HG03159 (cell line): ENCODE measurements at regions not wholly inside any gene's neighbourhood (a gene's known extent, or its start where the extent isn't known, plus 50 kb on each side); places are given as distances from the start of the nearest gene placed in this dataset.

ENCODE experiments used
- ATAC-seq: cut with Tn5 transposase; IDR thresholded peaks from one replicate; pipeline ENCODE4 v1.9.1; 2021; ENCODE audit warnings: mild to moderate bottlenecking, moderate library complexity; ENCODE audit not compliant: unreplicated experiment

- no peak for ATAC-seq
Observed at GRCh38 chr5:126081209-126081608, 342.0 kb upstream of the GRAMD2B start.

- ATAC-seq, result no peak
Observed at GRCh38 chr5:126093041-126093440, 330.2 kb upstream of the GRAMD2B start.

DNA sequence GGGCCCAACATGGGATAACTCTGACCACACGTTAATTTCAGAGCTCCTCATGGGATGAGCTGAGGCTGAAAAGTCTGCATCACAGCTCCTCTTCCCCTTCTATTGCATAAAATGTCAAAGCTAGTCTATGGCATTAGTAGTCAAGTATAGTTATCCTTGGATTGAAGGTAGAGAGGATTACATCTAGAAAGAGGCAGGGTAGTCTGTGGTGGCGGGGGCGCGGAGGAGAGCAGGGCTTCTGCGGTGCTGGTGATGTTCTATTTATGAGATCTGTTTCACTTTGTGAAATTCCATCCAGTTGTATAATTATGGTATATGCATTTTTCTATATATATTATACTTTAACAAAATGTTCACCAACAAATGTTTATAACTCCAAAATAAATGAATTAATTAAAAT is 329.5 kb upstream of the GRAMD2B start:
- ATAC-seq, result no peak

DNA sequence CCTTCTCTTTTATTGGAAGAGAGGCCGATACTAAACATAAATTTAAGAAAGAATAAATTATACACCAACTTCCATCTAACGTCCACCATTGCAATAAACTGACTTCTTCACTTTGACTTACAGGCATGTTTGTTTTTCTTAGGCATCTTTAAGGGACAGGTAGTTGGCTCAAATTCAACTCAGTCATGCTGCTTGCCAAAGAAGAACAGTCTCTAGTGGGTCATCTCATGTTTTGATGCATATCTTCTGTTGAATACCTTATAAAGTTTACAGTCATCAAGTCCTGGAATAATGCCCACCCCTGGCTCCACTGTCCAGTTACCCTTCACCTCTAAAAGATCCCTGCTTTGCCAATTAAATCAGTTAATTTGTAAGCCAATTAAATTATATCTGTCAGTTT is 328.2 kb upstream of the GRAMD2B start:
- ATAC-seq, result no peak

DNA sequence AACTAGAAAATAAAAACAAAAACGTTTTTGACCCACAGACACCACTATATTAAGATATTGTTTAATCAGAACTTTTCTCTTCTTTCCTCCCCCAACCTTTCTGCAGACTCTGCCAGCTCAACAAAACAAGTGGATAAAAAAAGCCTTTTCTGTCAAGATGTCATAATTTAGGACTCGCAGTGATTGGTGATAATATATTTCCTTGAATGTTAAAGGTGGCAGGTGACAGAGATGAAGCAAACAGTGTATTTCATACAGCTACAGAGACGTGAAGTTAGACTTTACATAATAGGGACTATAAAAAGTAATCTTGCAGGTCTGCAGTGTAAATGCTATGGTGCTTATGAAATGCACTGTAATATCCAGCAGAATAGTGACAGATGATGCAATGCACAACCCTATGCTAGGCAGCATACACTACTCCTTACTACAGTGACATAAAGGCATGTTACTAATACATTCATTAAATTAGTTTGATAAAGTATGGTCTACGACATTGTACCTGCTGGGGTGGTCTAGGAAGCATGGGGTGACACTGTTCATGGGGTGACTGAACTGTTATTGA is 326.7 kb upstream of the GRAMD2B start:
- ATAC-seq, result no peak

GRCh38 chr5:126097876-126098275 is 325.3 kb upstream of the GRAMD2B start:
- no peak for ATAC-seq

DNA sequence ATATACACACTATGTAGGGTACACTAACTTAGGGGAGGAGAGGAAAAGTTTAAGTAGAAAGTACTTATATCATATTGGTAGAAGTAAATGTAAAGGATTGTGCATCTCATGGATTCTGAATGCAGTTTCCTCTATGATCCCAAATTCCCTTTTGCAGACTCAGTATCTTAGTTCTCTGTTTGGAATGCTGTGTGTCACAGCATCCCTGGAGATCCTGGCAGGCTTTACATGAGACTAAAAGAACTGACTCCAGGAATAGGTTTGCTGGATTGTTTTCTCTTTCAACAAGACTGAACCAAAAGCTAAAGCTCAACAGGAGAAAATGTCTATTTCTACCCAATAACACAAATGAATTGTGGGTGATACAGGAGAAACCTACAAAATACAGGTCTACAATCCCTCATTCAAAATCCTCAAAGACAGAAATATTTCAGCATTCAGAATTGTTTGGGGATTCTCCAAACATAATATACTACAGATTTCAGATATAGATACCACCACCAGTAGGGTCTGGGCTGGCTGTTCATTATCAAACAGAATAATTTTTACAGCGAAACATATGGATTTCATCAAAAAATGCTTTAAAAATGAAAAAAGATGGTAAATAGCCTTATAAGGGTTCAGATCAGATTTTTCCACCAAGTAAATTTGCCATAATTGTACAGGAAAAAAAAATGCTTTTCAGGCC is 324.7 kb upstream of the GRAMD2B start:
- ATAC-seq, result no peak

DNA sequence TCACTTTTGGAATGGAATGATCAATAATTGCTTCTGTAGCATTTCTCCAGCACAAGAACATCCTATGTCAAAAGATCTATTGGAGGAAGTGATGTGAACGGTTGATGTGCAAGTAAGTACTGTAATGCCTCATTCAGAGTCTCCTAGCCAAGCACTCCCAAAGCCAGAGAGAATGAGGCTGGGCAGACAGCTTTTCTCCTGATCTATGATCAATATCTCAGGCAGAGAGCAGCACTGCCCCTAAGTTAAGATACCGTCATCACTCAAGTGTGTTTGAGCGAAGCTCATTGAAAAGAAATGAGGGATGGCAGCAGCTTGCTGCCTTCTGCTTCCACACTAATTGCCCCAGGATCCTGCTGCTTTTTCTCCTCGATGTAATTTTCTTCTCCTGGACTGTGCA is 324.1 kb upstream of the GRAMD2B start:
- ATAC-seq, result no peak

GRCh38 chr5:126100767-126101166 is 322.4 kb upstream of the GRAMD2B start:
- no peak for ATAC-seq

- ATAC-seq, result no peak
Observed at GRCh38 chr5:126101901-126102300, 321.3 kb upstream of the GRAMD2B start.

- ATAC-seq, result no peak
Observed at GRCh38 chr5:126103050-126103449, 320.2 kb upstream of the GRAMD2B start.

DNA sequence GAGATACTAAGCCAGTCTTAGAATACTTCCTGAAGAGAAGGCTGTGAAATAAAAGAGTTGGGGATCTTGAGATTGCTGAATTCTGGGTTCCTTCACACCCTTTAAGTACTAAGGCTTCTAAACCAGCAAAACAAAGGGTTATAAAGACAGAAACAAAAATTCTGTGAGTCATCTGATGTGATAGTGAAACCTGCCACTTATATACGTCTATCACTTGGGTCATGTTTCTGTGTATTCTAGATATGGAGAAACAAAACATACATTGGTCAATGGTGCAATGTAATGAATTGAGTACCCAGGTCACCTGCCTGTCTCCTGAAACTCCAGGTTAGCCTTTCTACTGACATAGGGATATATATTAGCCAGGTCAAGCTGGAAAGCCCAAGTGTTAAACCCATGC is 319.3 kb upstream of the GRAMD2B start:
- no peak for ATAC-seq

DNA sequence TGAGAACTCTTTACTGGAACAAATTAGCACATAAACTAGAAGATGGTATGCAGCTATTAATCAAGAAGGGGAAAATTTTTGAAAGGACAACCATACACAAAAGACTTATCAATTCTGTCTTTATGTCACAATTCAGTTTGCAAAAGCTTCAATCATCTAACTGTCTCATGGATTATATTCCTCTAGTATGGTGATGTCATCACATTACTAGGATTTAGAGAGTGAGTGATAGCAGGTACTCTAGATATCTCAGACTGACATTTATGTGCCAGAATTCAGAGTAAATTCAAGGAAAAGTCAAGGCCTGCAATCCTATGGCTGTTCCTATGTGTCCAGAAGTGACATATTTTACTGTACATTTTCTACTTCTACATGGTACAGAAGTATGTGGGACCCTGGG is 318.9 kb upstream of the GRAMD2B start:
- ATAC-seq, result no peak

DNA sequence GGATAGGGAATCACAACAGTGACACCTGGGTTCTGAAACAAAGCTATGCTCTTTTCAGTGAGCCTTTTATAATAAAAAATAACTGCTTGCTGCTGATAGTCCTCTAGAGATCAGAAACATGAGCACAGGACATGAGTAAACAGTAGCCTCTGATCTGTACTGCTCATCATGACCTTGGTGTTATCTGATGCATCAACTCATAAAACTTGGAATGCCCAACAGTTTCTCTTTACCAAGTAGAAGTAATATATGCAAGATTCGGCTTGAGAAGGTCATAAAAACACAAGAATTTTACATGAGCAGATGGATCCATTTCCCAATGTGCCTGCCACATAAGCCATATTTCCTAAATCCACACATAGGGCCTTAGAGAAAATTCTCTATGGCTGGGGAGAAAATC is 318.3 kb upstream of the GRAMD2B start:
- no peak for ATAC-seq

GRCh38 chr5:126106029-126106428 is 317.2 kb upstream of the GRAMD2B start:
- ATAC-seq, result no peak

GRCh38 chr5:126107381-126107780 is 315.8 kb upstream of the GRAMD2B start:
- ATAC-seq, result no peak

DNA sequence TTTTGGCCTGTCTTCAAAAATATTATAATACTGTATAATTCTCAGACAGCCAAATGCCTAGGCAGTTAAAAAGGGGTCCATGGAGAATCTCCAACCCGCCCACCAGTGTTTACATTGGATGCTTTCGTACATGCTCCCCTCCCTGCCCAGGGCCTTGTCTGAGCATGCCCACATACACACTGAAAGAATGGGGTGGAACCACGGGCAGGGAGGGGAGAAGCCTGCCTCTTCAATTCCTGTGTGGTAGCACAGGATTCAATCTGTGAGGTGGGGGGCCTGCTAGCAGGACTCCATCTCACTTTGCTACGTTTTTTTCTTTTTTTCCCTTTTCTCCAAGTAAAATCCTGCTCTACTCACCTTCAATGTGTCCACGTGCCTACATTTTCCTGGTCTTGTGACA is 314.7 kb upstream of the GRAMD2B start:
- no peak for ATAC-seq

DNA sequence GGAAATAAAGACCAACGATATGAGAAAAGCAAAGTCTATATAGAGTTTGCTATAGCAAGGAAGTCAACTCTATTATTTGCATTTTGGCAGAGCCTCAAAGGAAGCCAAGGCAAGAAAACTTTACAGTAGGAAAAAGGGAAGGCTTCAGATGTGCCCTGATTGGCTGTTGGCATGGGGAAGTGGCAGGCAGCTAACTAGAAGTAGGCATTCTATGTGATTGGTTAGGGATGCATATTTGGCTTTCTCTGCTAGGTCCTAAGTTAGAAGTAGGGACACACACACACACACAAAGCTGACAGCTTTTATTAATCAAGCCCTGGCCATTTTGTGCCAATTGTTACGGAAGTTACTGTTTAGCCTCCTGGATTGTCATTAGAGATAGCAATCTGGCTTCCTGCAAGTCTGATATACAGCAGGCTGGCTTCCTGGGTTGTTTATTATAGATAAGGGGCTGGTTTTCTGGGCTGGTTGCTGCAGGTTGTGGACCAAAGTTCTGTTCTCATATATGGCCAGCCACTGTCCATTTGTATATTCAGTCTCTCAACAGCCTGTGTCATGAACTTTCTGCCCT is 308.1 kb upstream of the GRAMD2B start:
- ATAC-seq, result no peak

GRCh38 chr5:126117044-126117443 is 306.2 kb upstream of the GRAMD2B start:
- no peak for ATAC-seq

DNA sequence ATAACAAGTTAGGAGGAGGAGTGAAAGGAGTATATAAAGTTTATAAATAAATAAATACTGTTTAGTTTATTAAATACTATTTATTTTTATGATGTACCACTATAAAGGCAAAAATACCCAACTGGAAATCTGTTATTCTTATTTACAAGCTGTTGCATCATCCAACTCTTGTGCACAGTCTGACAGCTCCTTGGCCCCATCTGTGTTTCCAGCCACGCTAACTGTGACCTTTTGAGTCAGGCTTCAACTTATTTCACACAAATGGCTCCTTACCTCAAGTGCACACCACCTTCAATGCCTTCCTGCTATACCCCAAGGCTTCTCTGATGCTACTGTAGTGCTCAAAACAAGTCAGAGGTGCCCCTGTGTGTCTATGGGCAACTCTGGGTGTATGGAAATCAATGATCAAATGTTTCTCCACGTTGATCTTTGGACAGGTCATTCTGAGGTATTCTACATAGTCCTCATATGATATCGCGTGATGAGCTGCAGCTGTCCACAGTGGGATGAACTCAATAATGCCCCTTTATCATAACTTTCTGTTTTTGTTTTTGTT is 303.2 kb upstream of the GRAMD2B start:
- no peak for ATAC-seq

DNA sequence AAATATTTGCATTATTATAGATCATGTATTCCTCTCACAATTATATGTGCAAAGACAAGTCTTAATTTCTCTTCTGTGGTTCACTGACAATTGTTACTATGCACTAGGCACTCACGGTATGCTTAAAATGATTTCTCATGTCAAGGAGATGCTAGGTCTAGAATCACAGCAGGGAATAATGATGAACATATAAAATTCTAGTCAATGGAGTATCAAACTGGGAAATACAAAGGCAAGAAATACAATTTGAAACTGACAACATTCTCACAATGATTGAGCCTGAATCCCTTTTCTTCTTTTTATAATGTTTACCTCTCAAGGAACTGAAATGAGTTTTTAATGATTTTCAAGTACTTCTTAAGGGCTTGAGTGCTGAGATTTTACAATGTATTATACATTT is 302.3 kb upstream of the GRAMD2B start:
- no peak for ATAC-seq

DNA sequence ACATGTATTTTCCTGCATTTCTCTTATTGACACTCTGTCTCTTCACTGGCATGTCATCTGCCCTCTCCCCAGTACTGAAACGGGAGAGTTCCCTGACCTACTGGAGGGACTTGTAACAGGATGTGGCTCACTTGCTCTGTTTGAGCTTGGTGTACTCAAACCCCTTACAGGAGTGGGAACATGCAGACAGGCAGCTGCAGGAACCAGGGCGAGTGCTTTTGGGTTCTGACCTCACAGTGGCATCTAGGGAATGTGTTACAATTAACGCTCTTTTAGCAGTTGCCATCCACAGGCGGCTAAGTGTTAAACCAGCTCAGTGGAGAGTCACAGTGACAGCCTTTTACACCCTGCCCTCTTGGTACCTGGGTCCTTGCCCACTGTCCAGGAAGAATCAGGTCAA is 300.3 kb upstream of the GRAMD2B start:
- no peak for ATAC-seq
